Right kidney (tissue), 1 donor: ENCODE measurements at regions not wholly inside any gene's neighbourhood (a gene's known extent, or its start where the extent isn't known, plus 50 kb on each side); places are given as distances from the start of the nearest gene placed in this dataset.

Experiments used
- DNase-seq: peaks from one replicate; pipeline ENCODE4 v3.0.0-alpha.2; 2016

DNA sequence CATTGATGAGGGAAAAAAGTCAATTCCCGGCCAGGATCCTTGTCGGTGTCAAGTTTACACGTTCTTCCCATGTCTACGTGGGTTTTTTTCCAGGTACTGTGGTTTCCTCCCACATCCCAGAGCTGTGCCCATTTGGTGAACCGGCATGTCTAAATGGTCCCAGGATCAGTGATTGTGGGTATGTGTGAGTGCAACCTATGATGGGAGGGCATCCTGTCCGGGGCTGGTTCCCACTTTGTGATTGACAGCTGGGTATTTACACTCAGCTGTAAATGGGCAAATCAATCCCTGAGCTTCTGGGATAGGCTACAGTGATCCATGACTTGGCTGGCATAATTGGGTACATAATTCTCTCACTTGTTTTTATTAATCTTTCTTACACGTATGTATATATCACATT, 91.2 kb upstream of the IRX6 start:
- no peak for DNase-seq

GRCh38 chr16:55233464-55233863, 90.5 kb upstream of the IRX6 start:
- no peak for DNase-seq

DNA sequence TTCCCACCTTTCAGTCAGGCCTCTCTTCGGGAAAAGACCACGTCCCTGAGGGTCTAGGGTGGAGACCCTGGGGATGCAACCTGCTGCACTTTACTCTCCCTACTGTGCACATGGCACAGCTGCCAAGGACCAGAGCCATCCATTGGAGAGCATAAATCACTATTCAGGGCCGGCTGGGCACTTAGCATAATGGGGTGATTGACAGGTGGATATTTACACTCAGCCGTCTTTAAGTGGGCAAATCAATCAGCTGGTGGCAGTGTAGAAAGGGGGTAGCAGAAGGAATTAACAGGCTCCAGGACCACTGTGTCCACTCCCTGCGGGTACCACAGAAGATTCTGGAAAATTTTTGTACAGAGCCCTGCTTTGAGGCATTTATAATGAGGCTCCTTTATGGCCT, 87.3 kb upstream of the IRX6 start:
- no peak for DNase-seq

GRCh38 chr16:55239723-55240122, 84.3 kb upstream of the IRX6 start:
- DNase-seq = no peak

DNA sequence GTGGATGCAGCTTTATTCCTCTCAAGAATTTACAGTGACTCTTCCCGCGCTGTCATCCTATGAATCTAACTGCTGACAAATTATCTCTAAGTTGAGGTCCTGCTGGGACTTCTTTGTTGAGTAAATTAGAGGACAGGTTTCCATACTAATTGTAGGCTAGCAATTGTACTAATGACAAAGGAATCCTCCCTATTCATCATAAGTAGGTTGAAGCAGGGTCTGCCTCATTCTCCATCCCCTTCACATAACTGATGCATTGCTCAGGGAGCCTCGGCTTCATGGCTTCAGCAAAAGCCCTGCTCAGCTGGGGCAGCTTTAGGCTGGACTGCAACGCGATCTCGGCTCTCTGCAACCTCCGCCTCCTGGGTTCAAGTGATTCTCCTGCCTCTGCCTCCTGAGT, 83.1 kb upstream of the IRX6 start:
- no peak for DNase-seq

- DNase-seq = no peak
Observed at GRCh38 chr16:55242667-55243066, 81.3 kb upstream of the IRX6 start.

- DNase-seq = no peak
Observed at GRCh38 chr16:55248058-55248457, 75.9 kb upstream of the IRX6 start.

DNA sequence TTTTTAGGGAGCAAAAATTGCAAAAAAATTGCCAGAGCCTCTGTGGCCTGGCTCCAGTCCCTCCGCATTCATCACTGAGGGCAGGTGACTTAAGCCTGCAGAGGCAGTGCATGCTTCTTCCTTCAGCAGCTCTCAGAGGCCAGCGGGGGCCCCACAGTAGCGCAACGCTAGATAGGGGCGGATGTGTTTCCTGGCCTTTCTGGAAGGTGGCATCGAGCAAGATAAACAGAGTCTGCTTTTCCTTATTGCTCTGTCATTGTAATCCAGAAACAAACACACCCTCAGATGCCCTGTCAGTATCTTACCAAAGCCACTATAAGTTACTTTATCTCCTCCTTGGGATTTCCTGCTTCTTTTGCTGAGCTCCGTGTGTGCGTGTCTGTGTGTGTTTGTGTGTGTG, 75.5 kb upstream of the IRX6 start:
- no peak for DNase-seq

GRCh38 chr16:55249361-55249760, 74.6 kb upstream of the IRX6 start:
- DNase-seq = no peak

DNA sequence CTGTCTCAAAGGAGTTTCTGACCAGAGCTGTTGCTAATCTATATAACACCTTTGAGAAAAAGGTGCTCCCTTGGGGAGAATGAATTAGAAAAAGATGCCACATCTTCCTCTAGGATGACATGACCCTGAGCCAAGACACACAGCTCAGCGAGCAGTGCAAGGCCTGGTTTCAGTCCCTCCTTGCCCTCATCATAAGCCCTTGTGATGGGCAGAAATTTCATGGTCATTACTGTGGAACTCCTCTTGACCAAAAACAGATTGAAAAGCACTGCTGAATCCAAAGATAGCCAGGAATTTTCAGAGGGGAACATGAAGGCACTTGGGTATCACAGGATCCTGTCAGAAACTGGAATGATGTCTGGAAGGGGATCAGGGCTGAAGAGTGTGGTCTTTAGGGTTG, 74.1 kb upstream of the IRX6 start:
- DNase-seq = no peak

DNA sequence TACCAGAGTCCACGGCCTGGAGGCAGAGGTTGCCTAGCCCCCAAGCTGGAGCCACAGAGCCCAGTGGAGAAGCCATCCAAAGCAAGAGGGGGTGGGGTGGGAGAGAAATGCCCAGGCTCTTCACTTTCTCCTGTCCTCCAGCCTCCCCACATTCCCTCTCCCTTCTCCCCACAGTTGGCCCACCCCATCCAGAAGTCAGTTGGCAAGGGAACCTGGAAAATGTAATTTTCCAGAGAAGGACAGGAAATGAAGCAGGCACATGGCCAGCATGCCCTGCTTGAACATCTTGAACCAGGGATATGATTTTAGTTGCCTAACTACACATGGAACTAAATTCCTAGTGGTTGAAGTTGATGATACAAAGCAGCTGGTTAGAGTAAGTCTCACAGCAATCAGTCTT, 73.3 kb upstream of the IRX6 start:
- DNase-seq = no peak

- no peak for DNase-seq
Observed at GRCh38 chr16:55251151-55251550, 72.9 kb upstream of the IRX6 start.

DNA sequence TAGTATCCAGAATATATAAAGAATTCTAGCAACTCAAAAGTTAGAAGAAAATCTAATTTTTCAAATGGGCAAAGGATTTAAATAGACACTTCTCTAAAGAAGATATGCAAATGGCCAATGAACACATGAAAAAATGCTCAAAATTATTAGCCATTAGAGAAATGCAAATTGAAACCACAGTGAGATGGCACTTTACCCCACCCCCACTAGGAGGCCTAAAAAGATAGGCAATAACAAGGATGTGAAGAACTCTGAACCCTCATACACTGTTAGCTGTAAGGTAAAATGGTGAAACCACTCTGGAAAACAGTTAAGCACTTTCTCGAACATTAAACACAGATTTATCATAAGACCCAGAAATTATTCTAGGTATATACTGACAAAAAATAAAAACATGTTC, 71.4 kb upstream of the IRX6 start:
- no peak for DNase-seq

DNA sequence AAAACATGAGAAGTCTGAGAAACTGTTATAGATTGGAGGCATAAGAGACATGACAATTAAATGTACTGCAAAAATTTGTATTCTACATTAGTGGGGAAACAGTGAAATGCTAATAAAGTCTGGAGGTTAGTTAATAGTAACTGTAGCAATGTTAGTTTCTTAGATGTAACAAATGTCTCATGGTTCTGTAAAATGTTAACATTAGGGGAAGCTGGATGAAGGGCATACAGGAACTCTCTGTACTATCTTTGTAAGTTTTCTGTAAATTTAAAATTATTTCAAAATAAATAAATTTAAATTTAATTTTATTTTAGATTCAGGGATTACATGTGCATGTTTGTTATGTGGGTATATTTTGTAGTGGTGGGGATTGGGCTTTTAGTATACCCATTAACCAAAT, 70.0 kb upstream of the IRX6 start:
- DNase-seq = no peak

GRCh38 chr16:55255733-55256282, 68.2 kb upstream of the IRX6 start:
- DNase-seq = no peak

- no peak for DNase-seq
Observed at GRCh38 chr16:55256412-55257016, 67.5 kb upstream of the IRX6 start.

DNA sequence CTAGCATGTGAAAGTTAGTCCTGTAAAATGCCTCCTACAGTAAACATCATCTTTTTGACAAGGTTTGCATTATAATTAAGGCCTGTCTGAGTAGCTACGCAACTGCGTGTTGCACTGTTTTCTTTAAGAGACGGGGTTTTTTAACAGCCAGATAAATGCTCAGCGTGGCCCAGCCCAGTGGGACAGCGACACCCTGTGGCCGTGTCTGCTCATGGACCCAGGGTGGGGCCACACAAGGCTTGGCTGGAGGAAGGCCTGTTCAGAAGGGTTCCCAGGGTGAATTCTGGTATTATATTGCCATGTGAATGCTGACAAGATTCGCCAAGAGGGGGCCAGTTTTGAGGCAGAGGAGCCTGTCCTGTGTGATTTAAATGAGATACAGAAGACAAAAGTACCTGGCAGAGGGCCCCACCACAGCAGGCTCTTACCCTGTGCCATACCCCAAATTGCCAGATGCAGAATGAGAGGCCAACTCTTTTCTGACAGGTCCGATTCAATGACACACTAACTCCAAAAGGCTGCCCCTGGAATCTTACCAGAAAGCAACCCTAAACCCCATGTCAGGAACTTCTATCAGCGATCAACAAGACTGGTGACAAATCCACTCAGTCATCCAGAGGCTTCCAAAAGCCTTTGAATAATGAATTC, 65.9 kb upstream of the IRX6 start:
- peak; percentile 54 for DNase-seq

- DNase-seq = no peak
Observed at GRCh38 chr16:55261301-55261700, 62.7 kb upstream of the IRX6 start.

DNA sequence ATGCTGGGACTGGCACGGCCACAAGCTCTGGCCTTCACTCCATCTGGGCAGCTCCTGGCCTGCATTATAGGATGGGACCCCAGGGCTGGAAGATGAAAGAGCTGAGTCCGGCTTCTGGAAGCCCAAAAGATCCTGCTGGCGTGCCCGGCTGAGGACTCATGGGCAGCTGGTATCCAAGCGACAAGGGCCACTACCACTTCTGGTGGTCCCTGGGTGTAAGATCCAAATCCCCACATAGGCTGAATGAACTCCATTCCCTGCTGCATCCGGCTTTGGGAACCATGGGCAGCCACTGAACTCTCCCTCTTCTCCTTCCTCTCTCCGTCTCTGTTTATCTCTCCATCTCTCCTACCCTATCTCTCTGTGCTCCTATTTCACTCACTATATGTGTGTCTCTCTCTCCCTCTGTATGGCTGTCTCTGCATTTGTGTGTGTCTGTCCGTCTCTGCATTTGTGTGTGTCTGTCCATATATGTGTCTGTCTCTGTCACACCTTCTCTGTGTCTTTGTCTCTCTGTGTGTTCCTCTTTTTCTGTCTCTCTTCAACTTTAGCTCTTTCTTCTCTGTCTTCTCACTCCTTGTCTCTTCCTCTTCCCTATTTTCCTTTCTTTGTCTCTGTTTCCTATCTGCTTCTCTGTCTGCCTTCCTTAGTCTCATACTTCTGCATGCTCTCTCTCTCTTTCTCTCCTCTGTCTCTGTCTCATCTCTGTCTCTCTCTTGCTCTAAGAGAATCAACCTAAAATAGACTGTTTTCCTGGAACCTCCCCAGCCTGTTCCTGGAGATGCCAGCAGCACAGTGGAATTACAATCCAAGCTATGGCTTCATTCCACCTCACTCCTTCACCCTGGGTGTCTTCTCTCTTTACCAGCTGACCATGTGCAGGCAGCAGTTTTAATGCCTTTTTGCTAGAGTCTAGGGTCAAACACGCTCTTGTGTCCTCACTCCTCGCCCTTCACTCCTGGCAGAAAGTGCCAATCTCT, 60.4 kb upstream of the IRX6 start:
- no peak for DNase-seq

DNA sequence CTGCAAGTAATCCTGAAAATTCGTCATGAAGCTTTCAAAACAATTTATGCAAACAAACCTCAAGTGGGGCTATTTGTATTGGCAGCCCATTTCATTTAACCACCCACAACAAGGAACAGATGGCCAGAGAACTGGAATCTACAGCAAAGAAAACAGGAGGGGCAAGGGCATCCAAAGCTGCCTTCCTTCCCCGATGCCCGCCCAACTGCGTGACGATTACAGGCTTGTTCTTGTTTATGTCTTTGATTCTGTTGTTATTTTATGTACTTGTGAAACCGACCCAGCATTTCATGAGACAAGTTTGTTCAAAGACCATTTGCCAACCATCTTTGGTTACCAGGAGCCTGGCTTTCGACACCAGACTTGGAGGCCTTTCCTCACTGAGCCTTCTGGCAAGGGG, 59.1 kb upstream of the IRX6 start:
- no peak for DNase-seq

GRCh38 chr16:55265926-55266325, 58.1 kb upstream of the IRX6 start:
- no peak for DNase-seq

- no peak for DNase-seq
Observed at GRCh38 chr16:55271945-55272513, 52.0 kb upstream of the IRX6 start.

- no peak for DNase-seq
Observed at GRCh38 chr16:55272744-55273143, 51.3 kb upstream of the IRX6 start.
